Ishikawa (cell line): ENCODE measurements at regions not wholly inside any gene's neighbourhood (a gene's known extent, or its start where the extent isn't known, plus 50 kb on each side); places are given as distances from the start of the nearest gene placed in this dataset.

Source experiments
- CEBPB ChIP-seq: IDR thresholded peaks from 2 replicates; pipeline ENCODE4 v1.6.1; 2012
- CREB1 ChIP-seq: IDR thresholded peaks from 2 replicates; pipeline ENCODE4 v1.6.1; 2012; ENCODE audit warnings: low read depth
- EGR1 ChIP-seq: IDR thresholded peaks from 2 replicates; pipeline ENCODE4 v1.6.1; 2012
- EP300 ChIP-seq: IDR thresholded peaks from 2 replicates; pipeline ENCODE4 v1.6.1; 2012; ENCODE audit warnings: borderline replicate concordance
- FOXM1 ChIP-seq: IDR thresholded peaks from 2 replicates; pipeline ENCODE4 v1.6.1; 2012; ENCODE audit warnings: low read depth, borderline replicate concordance
- NFIC ChIP-seq: IDR thresholded peaks from 2 replicates; pipeline ENCODE4 v1.6.1; 2012
- RAD21 ChIP-seq: IDR thresholded peaks from 2 replicates; pipeline ENCODE4 v1.6.1; 2012; ENCODE audit warnings: low read depth
- TAF1 ChIP-seq: IDR thresholded peaks from 2 replicates; pipeline ENCODE4 v1.6.1; 2012; ENCODE audit warnings: low read depth, mild to moderate bottlenecking
- TCF12 ChIP-seq: IDR thresholded peaks from 2 replicates; pipeline ENCODE4 v1.6.1; 2012; ENCODE audit warnings: low read depth
- TEAD4 ChIP-seq: IDR thresholded peaks from 2 replicates; pipeline ENCODE4 v1.6.1; 2012
- YY1 ChIP-seq: IDR thresholded peaks from 2 replicates; pipeline ENCODE4 v1.6.1; 2012; ENCODE audit warnings: low read depth
- ZBTB7A ChIP-seq: IDR thresholded peaks from 2 replicates; pipeline ENCODE4 v1.6.1; 2012; ENCODE audit warnings: low read depth
- TF ChIP-seq, protein P1 (sequence below): IDR thresholded peaks from 2 replicates; pipeline ENCODE4 v1.6.1; 2012
- TF ChIP-seq, protein P2 (sequence below): IDR thresholded peaks from 2 replicates; pipeline ENCODE4 v1.6.1; 2012; ENCODE audit warnings: low read depth, mild to moderate bottlenecking
- TF ChIP-seq, protein P3 (sequence below): IDR thresholded peaks from 2 replicates; pipeline ENCODE4 v1.6.1; 2012

GRCh38 chr2:224242561-224242960 lies 159.3 kb downstream of the FAM124B start:
- TF ChIP-seq, protein P1, sequence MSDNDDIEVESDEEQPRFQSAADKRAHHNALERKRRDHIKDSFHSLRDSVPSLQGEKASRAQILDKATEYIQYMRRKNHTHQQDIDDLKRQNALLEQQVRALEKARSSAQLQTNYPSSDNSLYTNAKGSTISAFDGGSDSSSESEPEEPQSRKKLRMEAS = no peak
- no peak for TF ChIP-seq EGR1
- no peak for TF ChIP-seq CREB1
- no peak for TF ChIP-seq RAD21
- no peak for TF ChIP-seq EP300
- no peak for TF ChIP-seq TCF12
- TF ChIP-seq CEBPB = no peak
- no peak for TF ChIP-seq TAF1
- no peak for TF ChIP-seq YY1
- TF ChIP-seq, protein P2, sequence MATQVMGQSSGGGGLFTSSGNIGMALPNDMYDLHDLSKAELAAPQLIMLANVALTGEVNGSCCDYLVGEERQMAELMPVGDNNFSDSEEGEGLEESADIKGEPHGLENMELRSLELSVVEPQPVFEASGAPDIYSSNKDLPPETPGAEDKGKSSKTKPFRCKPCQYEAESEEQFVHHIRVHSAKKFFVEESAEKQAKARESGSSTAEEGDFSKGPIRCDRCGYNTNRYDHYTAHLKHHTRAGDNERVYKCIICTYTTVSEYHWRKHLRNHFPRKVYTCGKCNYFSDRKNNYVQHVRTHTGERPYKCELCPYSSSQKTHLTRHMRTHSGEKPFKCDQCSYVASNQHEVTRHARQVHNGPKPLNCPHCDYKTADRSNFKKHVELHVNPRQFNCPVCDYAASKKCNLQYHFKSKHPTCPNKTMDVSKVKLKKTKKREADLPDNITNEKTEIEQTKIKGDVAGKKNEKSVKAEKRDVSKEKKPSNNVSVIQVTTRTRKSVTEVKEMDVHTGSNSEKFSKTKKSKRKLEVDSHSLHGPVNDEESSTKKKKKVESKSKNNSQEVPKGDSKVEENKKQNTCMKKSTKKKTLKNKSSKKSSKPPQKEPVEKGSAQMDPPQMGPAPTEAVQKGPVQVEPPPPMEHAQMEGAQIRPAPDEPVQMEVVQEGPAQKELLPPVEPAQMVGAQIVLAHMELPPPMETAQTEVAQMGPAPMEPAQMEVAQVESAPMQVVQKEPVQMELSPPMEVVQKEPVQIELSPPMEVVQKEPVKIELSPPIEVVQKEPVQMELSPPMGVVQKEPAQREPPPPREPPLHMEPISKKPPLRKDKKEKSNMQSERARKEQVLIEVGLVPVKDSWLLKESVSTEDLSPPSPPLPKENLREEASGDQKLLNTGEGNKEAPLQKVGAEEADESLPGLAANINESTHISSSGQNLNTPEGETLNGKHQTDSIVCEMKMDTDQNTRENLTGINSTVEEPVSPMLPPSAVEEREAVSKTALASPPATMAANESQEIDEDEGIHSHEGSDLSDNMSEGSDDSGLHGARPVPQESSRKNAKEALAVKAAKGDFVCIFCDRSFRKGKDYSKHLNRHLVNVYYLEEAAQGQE = no peak
- no peak for TF ChIP-seq ZBTB7A
- TF ChIP-seq NFIC = no peak
- no peak for TF ChIP-seq TEAD4

- no peak for TF ChIP-seq CREB1
- TF ChIP-seq TAF1 = no peak
Observed at GRCh38 chr2:224241812-224242211, 160.1 kb downstream of the FAM124B start.

GRCh38 chr2:224241001-224241400 lies 160.9 kb downstream of the FAM124B start:
- TF ChIP-seq FOXM1 (no peak), EGR1 (no peak), CEBPB (no peak), CREB1 (no peak), TEAD4 (no peak), NFIC (no peak)
- TF ChIP-seq, protein P2 = no peak
- TF ChIP-seq, protein P1 = no peak

- TF ChIP-seq TEAD4 (no peak), ZBTB7A (no peak), RAD21 (no peak), NFIC (no peak), EGR1 (no peak), TAF1 (no peak), EP300 (no peak), CREB1 (no peak)
- TF ChIP-seq, protein P2 = no peak
Observed at GRCh38 chr2:224223851-224224555, 177.9 kb downstream of the FAM124B start.

DNA sequence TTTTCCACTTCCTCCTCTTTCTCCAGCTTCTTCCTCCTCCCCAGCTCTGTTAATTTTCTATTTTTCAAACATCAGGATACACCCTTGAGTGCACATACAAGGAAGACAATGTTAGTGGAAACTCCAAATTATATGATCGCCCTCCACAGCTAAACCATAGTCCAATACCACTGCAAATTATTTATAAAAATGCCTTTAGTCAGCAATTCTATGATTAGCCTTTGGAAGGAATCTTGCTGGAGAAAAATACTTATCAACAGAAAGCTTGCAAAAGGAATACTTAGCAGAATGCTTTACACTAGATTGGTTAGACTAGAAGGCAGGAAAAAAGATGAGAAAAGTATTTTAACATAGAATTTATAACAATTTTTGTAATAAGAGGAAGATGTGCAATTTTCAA lies 178.9 kb downstream of the FAM124B start:
- TF ChIP-seq YY1 = no peak
- no peak for TF ChIP-seq CREB1
- TF ChIP-seq, protein P1 = no peak
- TF ChIP-seq, protein P2 = no peak
- TF ChIP-seq, protein P3, sequence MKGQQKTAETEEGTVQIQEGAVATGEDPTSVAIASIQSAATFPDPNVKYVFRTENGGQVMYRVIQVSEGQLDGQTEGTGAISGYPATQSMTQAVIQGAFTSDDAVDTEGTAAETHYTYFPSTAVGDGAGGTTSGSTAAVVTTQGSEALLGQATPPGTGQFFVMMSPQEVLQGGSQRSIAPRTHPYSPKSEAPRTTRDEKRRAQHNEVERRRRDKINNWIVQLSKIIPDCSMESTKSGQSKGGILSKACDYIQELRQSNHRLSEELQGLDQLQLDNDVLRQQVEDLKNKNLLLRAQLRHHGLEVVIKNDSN = no peak
- no peak for TF ChIP-seq NFIC
- no peak for TF ChIP-seq FOXM1
- no peak for TF ChIP-seq EGR1
- no peak for TF ChIP-seq CEBPB
- TF ChIP-seq TAF1 = no peak
- TF ChIP-seq EP300 = no peak
